GM10248 (cell line): ENCODE measurements at regions not wholly inside any gene's neighbourhood (a gene's known extent, or its start where the extent isn't known, plus 50 kb on each side); places are given as distances from the start of the nearest gene placed in this dataset.

Experiments
- CTCF ChIA-PET: fragments of 300-600 bp; sonication (Branson Sonifier 250); formaldehyde crosslinking; extraction: SDS; loops from one replicate; lab custom pipeline; 2021; ENCODE audit warnings: antibody characterized with exemption; lab: Yijun Ruan, JAX
- POLR2A ChIA-PET: fragments of 350-650 bp; sonication (Branson Sonifier 250); formaldehyde crosslinking; extraction: SDS; loops from one replicate; lab custom pipeline; 2020; ENCODE audit warnings: antibody characterized with exemption; lab: Yijun Ruan, JAX
- DNase-seq: peaks from one replicate; pipeline ENCODE4 v3.0.0; 2012; ENCODE audit errors: extremely low spot score
- TF ChIP-seq, protein P1 (sequence below): IDR thresholded peaks from 2 replicates; pipeline ENCODE4 v1.5.1; 2012; ENCODE audit warnings: mild to moderate bottlenecking, low read depth; ENCODE audit errors: extremely low read depth, missing control alignments, control extremely low read depth

DNA sequence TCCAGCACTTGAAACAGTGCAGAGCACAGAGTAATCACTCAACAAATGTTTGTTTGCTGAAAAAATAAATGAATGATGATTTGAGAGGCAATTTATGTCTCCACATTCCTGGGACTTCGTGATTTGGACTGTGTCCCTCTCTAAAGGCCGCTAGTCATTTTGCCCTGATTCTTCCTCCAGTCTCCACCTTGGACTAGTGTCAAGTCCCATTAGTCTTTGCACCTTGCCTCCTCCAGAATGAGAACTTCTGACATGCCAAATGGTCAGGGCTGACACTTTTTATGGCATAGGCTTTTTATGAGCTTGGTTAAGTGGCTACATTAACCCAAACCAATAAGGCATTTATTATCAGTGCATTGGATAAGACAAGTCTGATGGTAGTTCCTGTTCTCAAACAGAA lies 65.1 kb upstream of the POF1B start:
- CTCF ChIA-PET = interaction anchor here (0.8 kb wide), 1 partner anchor 14 kb away, joined by 3 read pairs; no protein-coding TSS in a partner anchor
- POLR2A ChIA-PET = no interaction called here
- no peak for DNase-seq
- TF ChIP-seq, protein P1, sequence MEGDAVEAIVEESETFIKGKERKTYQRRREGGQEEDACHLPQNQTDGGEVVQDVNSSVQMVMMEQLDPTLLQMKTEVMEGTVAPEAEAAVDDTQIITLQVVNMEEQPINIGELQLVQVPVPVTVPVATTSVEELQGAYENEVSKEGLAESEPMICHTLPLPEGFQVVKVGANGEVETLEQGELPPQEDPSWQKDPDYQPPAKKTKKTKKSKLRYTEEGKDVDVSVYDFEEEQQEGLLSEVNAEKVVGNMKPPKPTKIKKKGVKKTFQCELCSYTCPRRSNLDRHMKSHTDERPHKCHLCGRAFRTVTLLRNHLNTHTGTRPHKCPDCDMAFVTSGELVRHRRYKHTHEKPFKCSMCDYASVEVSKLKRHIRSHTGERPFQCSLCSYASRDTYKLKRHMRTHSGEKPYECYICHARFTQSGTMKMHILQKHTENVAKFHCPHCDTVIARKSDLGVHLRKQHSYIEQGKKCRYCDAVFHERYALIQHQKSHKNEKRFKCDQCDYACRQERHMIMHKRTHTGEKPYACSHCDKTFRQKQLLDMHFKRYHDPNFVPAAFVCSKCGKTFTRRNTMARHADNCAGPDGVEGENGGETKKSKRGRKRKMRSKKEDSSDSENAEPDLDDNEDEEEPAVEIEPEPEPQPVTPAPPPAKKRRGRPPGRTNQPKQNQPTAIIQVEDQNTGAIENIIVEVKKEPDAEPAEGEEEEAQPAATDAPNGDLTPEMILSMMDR = no peak
